ENCODE measurements at regions not wholly inside any gene's neighbourhood (a gene's known extent, or its start where the extent isn't known, plus 50 kb on each side); places are given as distances from the start of the nearest gene placed in this dataset.

- TF ChIP-seq POLR2A (IDR thresholded peaks at IDR 0.05), result no peak
- TF ChIP-seq CTCF (IDR thresholded peaks at IDR 0.05), result no peak
- no peak for DNase-seq
- H3K27me3 ChIP-seq, result no peaks in the 10 kb centered on the region
- no peaks in the 10 kb centered on the region for H3K4me1 ChIP-seq
- intact Hi-C loops (cut with DNase I; ENCODE audit: low total_unique reads), result no loop called here
- H3K36me3 ChIP-seq, result no peaks in the 10 kb centered on the region
- H3K9me3 ChIP-seq, result no peaks in the 10 kb centered on the region
- H3K4me3 ChIP-seq, result no peak overlapping the region
- H3K27ac ChIP-seq, result no peak overlapping the region
These were observed 399.8 kb upstream of the SALL1 start for GRCh38 chr16:51550800-51551347.

GRCh38 chr16:51549836-51550235 lies 398.8 kb upstream of the SALL1 start:
- DNase-seq, result no peak
- H3K4me1 ChIP-seq, result no peaks in the 10 kb centered on the region
- intact Hi-C loops (cut with DNase I; ENCODE audit: low total_unique reads), result no loop called here
- H3K27ac ChIP-seq, result no peak overlapping the region
- TF ChIP-seq CTCF (IDR thresholded peaks at IDR 0.05), result no peak
- TF ChIP-seq POLR2A (IDR thresholded peaks at IDR 0.05), result no peak
- no peaks in the 10 kb centered on the region for H3K36me3 ChIP-seq
- no peaks in the 10 kb centered on the region for H3K9me3 ChIP-seq
- no peaks in the 10 kb centered on the region for H3K27me3 ChIP-seq
- H3K4me3 ChIP-seq, result no peak overlapping the region

GRCh38 chr16:51545951-51546350 lies 394.9 kb upstream of the SALL1 start:
- intact Hi-C loops (cut with DNase I; ENCODE audit: low total_unique reads), result no loop called here
- Histone ChIP-seq H3K4me3 (no peak overlapping the region), H3K9me3 (no peaks in the 10 kb centered on the region), H3K27me3 (no peaks in the 10 kb centered on the region), H3K36me3 (no peaks in the 10 kb centered on the region), H3K27ac (no peak overlapping the region), H3K4me1 (no peaks in the 10 kb centered on the region)
- TF ChIP-seq CTCF (IDR thresholded peaks at IDR 0.05) (no peak), POLR2A (IDR thresholded peaks at IDR 0.05) (no peak)
- DNase-seq, result no peak

GRCh38 chr16:51544851-51545467 lies 393.9 kb upstream of the SALL1 start:
- Histone ChIP-seq H3K9me3 (no peaks in the 10 kb centered on the region), H3K36me3 (no peaks in the 10 kb centered on the region), H3K4me1 (no peaks in the 10 kb centered on the region), H3K27ac (no peak overlapping the region), H3K4me3 (no peak overlapping the region), H3K27me3 (no peaks in the 10 kb centered on the region)
- DNase-seq, result no peak
- intact Hi-C loops (cut with DNase I; ENCODE audit: low total_unique reads), result no loop called here
- TF ChIP-seq CTCF (IDR thresholded peaks at IDR 0.05), result no peak
- TF ChIP-seq POLR2A (IDR thresholded peaks at IDR 0.05), result no peak

- intact Hi-C loops (cut with DNase I; ENCODE audit: low total_unique reads), result no loop called here
These were observed 392.9 kb upstream of the SALL1 start for GRCh38 chr16:51543971-51544370.

More at GRCh38 chr16:51543971-51544370, 392.9 kb upstream of the SALL1 start:
- H3K9me3 ChIP-seq, result no peaks in the 10 kb centered on the region
- no peak overlapping the region for H3K27ac ChIP-seq
- H3K4me1 ChIP-seq, result no peaks in the 10 kb centered on the region
- DNase-seq, result no peak
- TF ChIP-seq CTCF (IDR thresholded peaks at IDR 0.05), result no peak
- no peaks in the 10 kb centered on the region for H3K27me3 ChIP-seq
- H3K4me3 ChIP-seq, result no peak overlapping the region
- H3K36me3 ChIP-seq, result no peaks in the 10 kb centered on the region

Measured in uterus (tissue), 3 donors.